DND-41 (cell line): ENCODE measurements at regions not wholly inside any gene's neighbourhood (a gene's known extent, or its start where the extent isn't known, plus 50 kb on each side); places are given as distances from the start of the nearest gene placed in this dataset.

Experiments
- CTCF ChIP-seq: IDR thresholded peaks from 2 replicates; pipeline ENCODE4 v1.5.1; 2012; ENCODE audit warnings: borderline replicate concordance, low read length, moderate library complexity, mild to moderate bottlenecking; ENCODE audit not compliant: poor library complexity, severe bottlenecking; ENCODE audit errors: extremely low read depth
- EZH2 ChIP-seq: IDR thresholded peaks from 3 replicates; pipeline ENCODE4 v1.6.1; 2012; ENCODE audit warnings: borderline replicate concordance, low read depth, mild to moderate bottlenecking, moderate library complexity, low read length, inconsistent platforms; ENCODE audit not compliant: severe bottlenecking

GRCh38 chr11:122046846-122047245 is 69.2 kb downstream of the BLID start:
- no peak for TF ChIP-seq CTCF
- no peak for TF ChIP-seq EZH2
